Testis (tissue), 2 donors: ENCODE measurements at regions not wholly inside any gene's neighbourhood (a gene's known extent, or its start where the extent isn't known, plus 50 kb on each side); places are given as distances from the start of the nearest gene placed in this dataset.

Source experiments
- POLR2A ChIP-seq: fragments of 450-650 bp; IDR thresholded peaks from one replicate; pipeline ENCODE4 v1.6.1; 2017; ENCODE audit warnings: antibody characterized with exemption, mild to moderate bottlenecking, moderate library complexity
- TF ChIP-seq, protein P1 (sequence below), 3 experiments: fragments of 450-650 bp in 2 of 3; fragments of 200-600 bp in 1 of 3; sonication (generic) in 1 of 3; IDR thresholded peaks; one replicate each; pipeline ENCODE4 v1.5.1; 2016 to 2019; ENCODE audit warnings: antibody characterized with exemption in 3 of 3, mild to moderate bottlenecking in 2 of 3, moderate library complexity in 1 of 3

DNA sequence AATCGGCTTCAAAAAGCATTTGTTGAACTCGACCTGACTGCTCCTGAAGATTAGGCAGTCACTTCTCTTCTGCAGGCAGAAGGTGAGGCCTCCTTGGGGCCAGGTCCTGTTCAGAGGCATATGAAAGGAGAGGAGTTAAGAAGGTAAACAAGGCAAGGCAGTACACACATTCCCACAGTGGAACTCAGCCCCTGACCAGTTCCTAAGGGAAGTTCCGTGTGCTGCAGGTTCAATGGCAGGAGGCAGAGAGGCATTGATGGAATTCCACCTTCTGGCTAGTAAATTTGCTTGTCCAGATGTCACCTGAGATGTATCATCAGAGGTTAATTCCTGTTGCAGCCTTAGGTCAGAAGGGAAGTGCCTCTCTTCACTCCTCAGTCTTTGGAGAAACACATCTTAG is 337.0 kb upstream of the MTNR1B start:
- no peak for TF ChIP-seq POLR2A
- TF ChIP-seq, protein P1, sequence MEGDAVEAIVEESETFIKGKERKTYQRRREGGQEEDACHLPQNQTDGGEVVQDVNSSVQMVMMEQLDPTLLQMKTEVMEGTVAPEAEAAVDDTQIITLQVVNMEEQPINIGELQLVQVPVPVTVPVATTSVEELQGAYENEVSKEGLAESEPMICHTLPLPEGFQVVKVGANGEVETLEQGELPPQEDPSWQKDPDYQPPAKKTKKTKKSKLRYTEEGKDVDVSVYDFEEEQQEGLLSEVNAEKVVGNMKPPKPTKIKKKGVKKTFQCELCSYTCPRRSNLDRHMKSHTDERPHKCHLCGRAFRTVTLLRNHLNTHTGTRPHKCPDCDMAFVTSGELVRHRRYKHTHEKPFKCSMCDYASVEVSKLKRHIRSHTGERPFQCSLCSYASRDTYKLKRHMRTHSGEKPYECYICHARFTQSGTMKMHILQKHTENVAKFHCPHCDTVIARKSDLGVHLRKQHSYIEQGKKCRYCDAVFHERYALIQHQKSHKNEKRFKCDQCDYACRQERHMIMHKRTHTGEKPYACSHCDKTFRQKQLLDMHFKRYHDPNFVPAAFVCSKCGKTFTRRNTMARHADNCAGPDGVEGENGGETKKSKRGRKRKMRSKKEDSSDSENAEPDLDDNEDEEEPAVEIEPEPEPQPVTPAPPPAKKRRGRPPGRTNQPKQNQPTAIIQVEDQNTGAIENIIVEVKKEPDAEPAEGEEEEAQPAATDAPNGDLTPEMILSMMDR (IDR thresholded peaks at IDR 0.05), result no peak
